ENCODE measurements at regions not wholly inside any gene's neighbourhood (a gene's known extent, or its start where the extent isn't known, plus 50 kb on each side); places are given as distances from the start of the nearest gene placed in this dataset.
A peak's percentile ranks its signal among the peaks of the same experiment; 100 is the strongest.

- DNase-seq (ENCODE audit: low spot score) = no peak
These were observed 283.1 kb upstream of the NWD2 start for GRCh38 chr4:36961420-36961819.

GRCh38 chr4:36966756-36967460 is 277.6 kb upstream of the NWD2 start:
- TF ChIP-seq, protein P1, sequence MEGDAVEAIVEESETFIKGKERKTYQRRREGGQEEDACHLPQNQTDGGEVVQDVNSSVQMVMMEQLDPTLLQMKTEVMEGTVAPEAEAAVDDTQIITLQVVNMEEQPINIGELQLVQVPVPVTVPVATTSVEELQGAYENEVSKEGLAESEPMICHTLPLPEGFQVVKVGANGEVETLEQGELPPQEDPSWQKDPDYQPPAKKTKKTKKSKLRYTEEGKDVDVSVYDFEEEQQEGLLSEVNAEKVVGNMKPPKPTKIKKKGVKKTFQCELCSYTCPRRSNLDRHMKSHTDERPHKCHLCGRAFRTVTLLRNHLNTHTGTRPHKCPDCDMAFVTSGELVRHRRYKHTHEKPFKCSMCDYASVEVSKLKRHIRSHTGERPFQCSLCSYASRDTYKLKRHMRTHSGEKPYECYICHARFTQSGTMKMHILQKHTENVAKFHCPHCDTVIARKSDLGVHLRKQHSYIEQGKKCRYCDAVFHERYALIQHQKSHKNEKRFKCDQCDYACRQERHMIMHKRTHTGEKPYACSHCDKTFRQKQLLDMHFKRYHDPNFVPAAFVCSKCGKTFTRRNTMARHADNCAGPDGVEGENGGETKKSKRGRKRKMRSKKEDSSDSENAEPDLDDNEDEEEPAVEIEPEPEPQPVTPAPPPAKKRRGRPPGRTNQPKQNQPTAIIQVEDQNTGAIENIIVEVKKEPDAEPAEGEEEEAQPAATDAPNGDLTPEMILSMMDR (IDR thresholded peaks at IDR 0.05; ENCODE audit: extremely low read depth, missing control alignments) = no peak

More at GRCh38 chr4:36961420-36961819, 283.1 kb upstream of the NWD2 start:
- TF ChIP-seq, protein P1 (IDR thresholded peaks at IDR 0.05; ENCODE audit: extremely low read depth, missing control alignments) = no peak

GRCh38 chr4:36979533-36979932 is 265.0 kb upstream of the NWD2 start:
- TF ChIP-seq, protein P1 (IDR thresholded peaks at IDR 0.05; ENCODE audit: extremely low read depth, missing control alignments) = no peak

More at GRCh38 chr4:36966756-36967460, 277.6 kb upstream of the NWD2 start:
- DNase-seq (ENCODE audit: low spot score) = no peak

GRCh38 chr4:36990128-36990872 is 254.2 kb upstream of the NWD2 start:
- TF ChIP-seq, protein P1 (IDR thresholded peaks at IDR 0.05; ENCODE audit: extremely low read depth, missing control alignments) = no peak
- peak; percentile 7 for DNase-seq (ENCODE audit: low spot score)

More at GRCh38 chr4:36979533-36979932, 265.0 kb upstream of the NWD2 start:
- DNase-seq (ENCODE audit: low spot score) = no peak

DNA sequence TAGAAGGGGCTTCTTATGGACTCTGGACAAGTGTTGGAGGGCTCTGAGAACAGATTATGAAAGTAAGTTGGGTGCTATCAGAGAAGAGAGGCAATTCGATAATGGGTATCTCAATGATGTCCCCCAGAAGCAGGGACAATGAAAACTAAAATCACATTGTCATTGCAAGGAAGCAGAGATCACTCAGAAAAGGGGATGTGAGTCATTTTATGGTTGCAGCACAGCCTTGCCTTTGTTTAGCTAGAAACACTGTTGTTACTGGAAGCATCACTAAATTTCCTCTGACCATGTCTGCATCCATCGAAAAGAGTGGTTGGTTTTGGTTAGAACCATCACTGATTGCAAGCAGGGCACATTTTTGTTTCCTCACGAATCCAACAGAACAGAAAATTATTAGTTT is 246.8 kb upstream of the NWD2 start:
- TF ChIP-seq, protein P1 (IDR thresholded peaks at IDR 0.05; ENCODE audit: extremely low read depth, missing control alignments) = no peak
- no peak for DNase-seq (ENCODE audit: low spot score)

- no peak for DNase-seq (ENCODE audit: low spot score)
- TF ChIP-seq, protein P1 (IDR thresholded peaks at IDR 0.05; ENCODE audit: extremely low read depth, missing control alignments) = no peak
These were observed 244.3 kb upstream of the NWD2 start for GRCh38 chr4:37000281-37000680.
